DMS 273 (cell line): ENCODE measurements at regions not wholly inside any gene's neighbourhood (a gene's known extent, or its start where the extent isn't known, plus 50 kb on each side); places are given as distances from the start of the nearest gene placed in this dataset.

Experiments
- DNase-seq: peaks from one replicate; lab custom pipeline; 2025; ENCODE audit not compliant: unreplicated experiment; lab: John Stamatoyannopoulos, UW

DNA sequence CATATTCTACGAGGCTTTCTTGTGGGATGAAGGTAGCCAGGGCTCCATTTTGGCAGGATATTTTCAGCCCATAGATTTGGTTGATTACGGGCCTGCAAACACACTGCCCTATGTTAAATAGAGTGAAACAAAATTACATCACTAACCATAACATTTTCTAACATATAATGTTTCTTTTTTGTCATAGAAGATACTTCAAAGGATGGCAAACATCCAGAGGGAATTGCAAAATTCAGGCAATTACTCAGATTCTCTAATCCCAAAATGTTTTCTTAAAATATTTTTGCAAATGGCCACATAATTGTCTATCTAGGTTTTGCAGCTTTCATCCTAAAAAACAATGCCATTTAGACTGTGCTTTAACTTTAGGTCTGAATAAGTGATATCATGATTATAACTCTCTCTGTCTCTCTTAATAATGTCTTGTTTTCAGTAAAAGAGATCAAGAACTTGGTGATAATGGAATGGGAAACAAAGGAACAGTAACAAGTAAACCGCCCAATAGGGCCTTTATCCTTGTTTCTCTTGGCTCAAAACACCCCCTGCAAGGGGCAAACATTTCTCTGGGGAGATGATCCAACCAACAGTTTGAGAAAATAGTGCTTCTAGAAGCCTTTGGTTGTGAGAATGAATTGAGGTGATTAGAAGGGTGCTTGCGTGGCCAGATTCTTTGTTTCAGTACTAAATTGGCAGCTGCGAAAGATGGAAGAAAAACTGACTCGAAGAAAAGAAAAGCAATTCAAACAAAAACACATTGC is 54.4 kb upstream of the BTG1 start:
- DNase-seq, result no peak

DNA sequence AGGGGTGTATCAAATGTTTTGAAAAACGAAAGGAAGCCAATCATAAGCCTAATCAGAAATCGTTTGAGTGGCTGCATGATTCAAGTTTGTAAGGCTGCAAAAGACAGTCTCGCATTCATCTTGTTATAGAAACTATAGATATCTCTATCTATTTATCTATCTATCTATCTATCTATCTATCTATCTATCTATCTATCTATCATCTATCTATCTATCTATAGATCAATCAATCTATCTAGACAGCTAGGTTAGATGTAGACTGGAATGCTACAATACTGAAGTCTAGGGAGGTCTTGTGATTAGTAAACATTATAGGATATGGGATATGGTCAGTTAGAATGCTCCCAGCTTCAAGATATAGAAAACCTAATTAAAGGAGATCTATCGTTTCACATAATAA is 52.2 kb upstream of the BTG1 start:
- no peak for DNase-seq

- no peak for DNase-seq
Measured at GRCh38 chr12:92196368-92196767, 50.7 kb upstream of the BTG1 start.
